NCI-H748 treated with DMSO at 0.1 percent for 48 hours (cell line): ENCODE measurements at regions not wholly inside any gene's neighbourhood (a gene's known extent, or its start where the extent isn't known, plus 50 kb on each side); places are given as distances from the start of the nearest gene placed in this dataset.
"Not testable (repeated sequence)": the region's sequence is repeated elsewhere in the genome, so short reads cannot be mapped to it uniquely, and the experiment has no call there.

Source experiments
- DNase-seq: peaks from one replicate; lab custom pipeline; 2025; lab: John Stamatoyannopoulos, UW

GRCh38 chr7:20839196-20839735, 52.6 kb upstream of the SP8 start:
- DNase-seq = no peak

- no peak for DNase-seq
Observed at GRCh38 chr7:20839987-20840386, 53.3 kb upstream of the SP8 start.

- DNase-seq = no peak
Observed at GRCh38 chr7:20846791-20847190, 60.1 kb upstream of the SP8 start.

GRCh38 chr7:20858951-20859350, 72.3 kb upstream of the SP8 start:
- DNase-seq = no peak

GRCh38 chr7:20861468-20861867, 74.8 kb upstream of the SP8 start:
- no peak for DNase-seq

GRCh38 chr7:20862554-20862953, 75.9 kb upstream of the SP8 start:
- DNase-seq = no peak

- no peak for DNase-seq
Observed at GRCh38 chr7:20864221-20864620, 77.5 kb upstream of the SP8 start.

- DNase-seq = no peak
Observed at GRCh38 chr7:20865684-20866083, 79.0 kb upstream of the SP8 start.

GRCh38 chr7:20870977-20871376, 84.3 kb upstream of the SP8 start:
- DNase-seq = no peak

GRCh38 chr7:20892776-20893175, 106.1 kb upstream of the SP8 start:
- DNase-seq = peak; percentile 81

- no peak for DNase-seq
Observed at GRCh38 chr7:20894806-20895205, 108.1 kb upstream of the SP8 start.

GRCh38 chr7:20895563-20895962, 108.9 kb upstream of the SP8 start:
- no peak for DNase-seq

- no peak for DNase-seq
Observed at GRCh38 chr7:20896996-20897395, 110.3 kb upstream of the SP8 start.

- DNase-seq = peak; percentile 81
Observed at GRCh38 chr7:20906801-20907453, 120.2 kb upstream of the SP8 start.

GRCh38 chr7:20911081-20911480, 124.4 kb upstream of the SP8 start:
- no peak for DNase-seq

GRCh38 chr7:20913853-20914252, 127.2 kb upstream of the SP8 start:
- DNase-seq = no peak

GRCh38 chr7:20916311-20916710, 129.6 kb upstream of the SP8 start:
- no peak for DNase-seq

GRCh38 chr7:20917603-20918002, 130.9 kb upstream of the SP8 start:
- no peak for DNase-seq

GRCh38 chr7:20918156-20918555, 131.5 kb upstream of the SP8 start:
- no peak for DNase-seq

- DNase-seq = not testable (repeated sequence)
Observed at GRCh38 chr7:20927178-20927577, 140.5 kb upstream of the SP8 start.

- DNase-seq = no peak
Observed at GRCh38 chr7:20927976-20928375, 141.3 kb upstream of the SP8 start.

GRCh38 chr7:20929199-20929598, 142.5 kb upstream of the SP8 start:
- DNase-seq = no peak

- DNase-seq = no peak
Observed at GRCh38 chr7:20931739-20932138, 145.1 kb upstream of the SP8 start.

- DNase-seq = no peak
Observed at GRCh38 chr7:20932785-20933527, 146.3 kb upstream of the SP8 start.
